Sigmoid colon (tissue), 4 donors: ENCODE measurements at regions not wholly inside any gene's neighbourhood (a gene's known extent, or its start where the extent isn't known, plus 50 kb on each side); places are given as distances from the start of the nearest gene placed in this dataset.

ENCODE experiments used
- CTCF ChIP-seq, 4 experiments: fragments of 450-650 bp in 3 of 4; fragments of 200-600 bp in 1 of 4; IDR thresholded peaks; one replicate each; pipeline ENCODE4 v1.5.1; 2016 to 2019; ENCODE audit warnings: antibody characterized with exemption in 4 of 4, mild to moderate bottlenecking in 3 of 4, moderate library complexity in 2 of 4
- EP300 ChIP-seq, 4 donors: sonication (generic); formaldehyde crosslinking; IDR thresholded peaks; one replicate each; pipeline ENCODE4 v1.6.1; 2017; ENCODE audit warnings: antibody characterized with exemption in 4 of 4
- POLR2AphosphoS5 ChIP-seq, 4 donors: sonication (generic); formaldehyde crosslinking; IDR thresholded peaks; one replicate each; pipeline ENCODE4 v1.6.1; 2017; ENCODE audit warnings: antibody characterized with exemption in 4 of 4

GRCh38 chr6:28693033-28693750 is 167.5 kb downstream of the GPX5 start:
- TF ChIP-seq CTCF (IDR thresholded peaks at IDR 0.05) (no peak), EP300 (IDR thresholded peaks at IDR 0.05) (no peak), POLR2AphosphoS5 (IDR thresholded peaks at IDR 0.05) (no peak)
